HG03095 (cell line): ENCODE measurements at regions not wholly inside any gene's neighbourhood (a gene's known extent, or its start where the extent isn't known, plus 50 kb on each side); places are given as distances from the start of the nearest gene placed in this dataset.
"Not testable (repeated sequence)": the region's sequence is repeated elsewhere in the genome, so short reads cannot be mapped to it uniquely, and the experiment has no call there.

Experiments used
- ATAC-seq: cut with Tn5 transposase; IDR thresholded peaks from one replicate; pipeline ENCODE4 v1.9.1; 2021; ENCODE audit warnings: moderate library complexity; ENCODE audit not compliant: unreplicated experiment

DNA sequence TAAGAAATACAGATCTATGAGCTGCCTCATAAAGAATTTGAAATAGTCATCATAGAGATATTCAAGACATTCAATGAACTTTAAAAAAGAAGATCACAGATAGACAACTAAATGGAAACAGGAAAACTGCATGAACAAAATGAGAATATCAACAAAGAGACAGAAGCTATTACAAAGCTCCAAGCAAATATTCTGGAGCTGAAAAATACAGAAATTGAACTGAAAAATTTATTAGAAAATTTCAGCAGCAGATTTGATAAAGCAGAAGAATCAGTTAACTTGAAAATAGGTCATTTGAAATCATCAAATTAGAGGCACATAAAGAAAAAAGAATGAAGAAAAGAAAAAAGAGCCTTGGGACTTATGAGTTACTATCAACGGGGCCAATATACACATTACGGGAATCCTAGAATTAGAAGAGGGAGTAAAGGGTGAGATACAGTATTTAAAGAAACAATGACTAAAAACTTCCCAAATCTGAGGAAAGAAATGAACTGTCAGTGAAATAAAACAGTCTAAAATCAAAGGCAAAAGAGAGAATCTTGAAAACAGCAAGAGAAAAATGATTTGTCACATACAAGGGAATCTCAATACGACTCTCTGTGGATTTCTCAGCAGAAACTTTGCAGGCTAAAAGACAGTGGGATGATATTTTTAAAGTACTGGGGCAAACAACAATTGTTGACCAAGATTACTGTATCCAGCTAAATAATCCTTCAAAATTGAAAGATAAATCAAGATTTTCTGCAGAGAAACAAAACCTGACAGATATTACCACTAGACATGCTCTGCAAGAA lies 641.6 kb downstream of the ANKRD50 start:
- no peak for ATAC-seq

DNA sequence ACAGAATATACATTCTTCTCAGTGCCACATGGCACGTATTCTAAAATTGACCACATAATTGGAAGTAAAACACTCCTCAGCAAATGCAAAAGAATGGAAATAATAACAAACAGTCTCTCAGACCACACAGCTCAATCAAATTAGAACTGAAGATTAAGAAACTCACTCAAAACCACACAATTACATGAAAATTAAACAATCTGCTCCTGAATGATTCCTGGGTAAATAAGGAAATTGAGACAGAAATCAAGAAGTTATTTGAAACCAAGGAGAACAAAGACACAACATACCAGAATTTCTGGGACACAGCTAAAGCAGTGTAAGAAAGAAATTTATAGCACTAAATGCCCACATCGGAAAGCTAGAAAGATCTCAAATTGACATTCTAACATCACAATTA lies 637.3 kb downstream of the ANKRD50 start:
- ATAC-seq = not testable (repeated sequence)

DNA sequence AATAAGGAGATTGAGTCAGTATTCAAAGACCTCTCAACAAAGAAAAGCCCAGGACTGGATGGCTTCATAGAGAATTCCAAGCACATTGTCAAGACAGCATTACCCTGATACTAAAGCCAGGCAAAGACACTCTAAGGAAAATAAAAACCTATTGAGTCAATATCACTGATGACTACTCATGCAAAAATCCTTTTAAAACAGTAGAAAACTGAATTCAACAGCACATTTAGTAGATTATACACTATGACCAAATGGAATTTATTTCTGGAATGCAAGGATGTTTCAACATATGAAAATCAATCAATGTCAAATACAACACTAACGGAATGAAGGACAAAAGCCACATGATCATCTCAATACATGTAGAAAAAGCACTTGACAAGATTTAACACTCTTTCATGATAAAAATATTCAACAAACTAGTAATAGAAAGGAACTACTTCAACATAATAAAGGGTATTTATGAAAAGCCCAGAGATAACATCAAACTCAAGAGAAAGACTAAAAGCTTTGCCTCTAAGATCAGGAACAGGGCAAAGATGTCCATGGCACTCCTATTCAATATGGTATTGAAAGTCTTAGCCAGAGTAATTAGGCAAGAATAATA lies 633.3 kb downstream of the ANKRD50 start:
- no peak for ATAC-seq

DNA sequence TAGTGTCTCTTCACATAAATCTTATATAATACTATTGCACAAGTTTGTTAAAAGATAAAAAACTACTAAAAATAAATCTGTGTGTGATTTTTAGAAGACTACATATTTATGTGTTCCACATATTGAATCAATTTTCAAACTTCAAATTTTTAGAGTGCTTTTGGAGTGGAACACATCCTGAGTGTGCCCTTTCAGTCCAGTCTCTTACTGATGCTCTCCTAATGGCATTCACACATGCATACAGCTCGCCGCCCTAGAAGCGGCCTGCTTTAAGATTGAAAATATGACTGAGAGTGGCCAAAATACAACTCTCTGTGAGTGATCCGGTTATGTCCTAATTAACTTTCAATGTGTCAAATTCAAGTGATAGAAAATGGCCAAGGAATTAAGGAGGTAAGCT lies 628.8 kb downstream of the ANKRD50 start:
- ATAC-seq = no peak

DNA sequence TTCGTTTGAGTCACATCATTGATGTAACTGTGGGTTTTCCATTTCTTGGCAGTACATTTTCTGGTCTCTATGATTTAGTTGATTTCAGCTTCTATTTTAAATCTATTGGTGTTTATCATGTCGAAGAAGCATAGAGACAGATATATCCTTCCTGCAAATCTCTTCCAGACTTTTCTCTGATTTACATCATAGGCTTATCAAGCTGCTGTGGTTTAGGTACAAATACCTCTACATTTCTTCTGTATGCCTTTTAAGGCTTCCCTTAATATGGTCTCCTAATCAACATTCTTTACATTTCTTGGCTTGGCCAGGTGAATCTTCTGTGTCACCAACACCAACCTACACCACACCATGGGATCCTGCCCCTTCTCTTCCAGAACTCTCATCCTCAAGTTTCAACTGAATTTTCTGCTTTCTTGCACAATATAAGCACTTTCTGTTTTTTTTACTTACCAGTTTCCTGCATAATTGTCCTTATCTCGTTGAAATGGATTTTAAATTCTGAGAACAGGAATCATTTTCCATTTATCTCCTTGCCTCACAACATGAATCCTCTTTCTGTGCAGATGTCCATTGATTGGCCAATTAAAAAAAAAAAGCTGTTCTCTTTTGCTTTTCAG lies 626.9 kb downstream of the ANKRD50 start:
- ATAC-seq = no peak

DNA sequence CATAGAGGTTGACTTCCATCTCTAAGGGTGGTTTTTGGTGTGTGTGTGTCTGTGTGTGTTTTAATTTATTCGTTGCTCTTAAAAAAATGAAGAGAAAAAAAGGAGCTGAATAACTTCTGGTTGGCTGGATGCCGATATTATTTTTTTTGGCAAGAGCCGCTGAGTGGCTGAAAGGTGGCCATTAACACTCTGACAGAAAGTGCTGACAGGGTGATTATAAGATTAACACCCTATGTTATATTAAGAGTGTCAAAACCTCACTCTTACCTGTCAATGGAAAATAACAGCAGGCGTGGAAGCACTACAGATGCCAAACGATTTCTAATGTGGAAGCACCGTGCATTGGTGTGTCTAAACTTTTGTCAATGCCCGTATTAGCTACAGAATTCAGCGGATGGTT lies 622.5 kb downstream of the ANKRD50 start:
- ATAC-seq = no peak

DNA sequence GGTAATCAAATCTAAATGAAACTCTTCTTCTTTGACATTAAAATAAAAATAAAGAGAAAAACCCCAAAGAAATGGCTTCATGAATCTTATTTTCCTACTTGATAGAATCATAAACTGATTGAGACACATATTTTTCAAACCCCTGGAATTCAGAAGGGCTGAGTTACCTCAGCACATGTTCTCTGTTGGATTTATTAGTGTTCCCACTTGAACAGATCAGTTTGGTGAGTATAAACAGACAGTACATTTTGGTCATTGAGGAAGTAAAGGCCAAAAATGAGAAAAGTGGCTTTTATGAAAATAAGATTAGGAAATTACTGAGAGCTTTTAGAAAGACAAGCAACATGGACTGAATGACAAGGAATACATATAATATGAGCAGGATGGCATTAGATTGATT lies 620.4 kb downstream of the ANKRD50 start:
- ATAC-seq = no peak

DNA sequence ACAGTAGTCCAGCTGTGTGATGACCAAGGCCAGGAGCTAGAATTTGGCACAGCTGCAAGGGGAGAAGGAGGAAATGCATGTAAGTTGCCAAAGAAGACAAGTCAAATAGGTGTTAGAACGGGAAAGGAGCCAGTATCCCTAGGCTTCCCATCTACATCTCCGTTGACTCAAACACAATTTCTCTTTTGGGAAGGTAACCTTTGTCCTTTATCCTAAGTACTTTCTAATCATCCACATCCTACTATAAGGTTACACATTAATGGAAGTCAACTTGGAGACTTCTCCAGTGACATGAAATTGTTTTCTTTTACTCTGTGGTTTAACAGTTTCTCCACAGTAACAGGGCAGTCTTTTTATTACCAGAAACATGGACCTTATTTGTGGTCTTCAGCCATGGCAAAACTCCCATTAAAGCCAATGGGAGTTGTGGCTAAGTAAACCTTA lies 620.0 kb downstream of the ANKRD50 start:
- no peak for ATAC-seq

DNA sequence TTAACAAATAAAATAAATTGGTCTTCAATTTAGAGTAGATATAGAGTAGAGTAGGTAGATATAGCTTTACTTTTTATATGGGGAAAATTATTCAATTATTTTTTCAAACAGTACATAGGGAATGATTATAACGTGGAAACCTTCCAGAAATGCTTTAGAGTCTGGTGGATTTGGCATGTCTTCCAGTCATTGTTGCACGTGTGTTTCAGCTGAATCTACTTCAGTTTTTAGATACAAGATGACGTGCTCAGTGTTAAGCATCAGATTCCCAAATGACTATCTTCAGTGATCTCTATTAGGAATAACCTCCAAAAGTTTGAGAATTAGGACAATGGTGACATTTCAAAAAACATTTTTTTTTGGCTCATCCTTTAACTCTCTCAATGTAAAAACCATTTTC lies 616.9 kb downstream of the ANKRD50 start:
- no peak for ATAC-seq

DNA sequence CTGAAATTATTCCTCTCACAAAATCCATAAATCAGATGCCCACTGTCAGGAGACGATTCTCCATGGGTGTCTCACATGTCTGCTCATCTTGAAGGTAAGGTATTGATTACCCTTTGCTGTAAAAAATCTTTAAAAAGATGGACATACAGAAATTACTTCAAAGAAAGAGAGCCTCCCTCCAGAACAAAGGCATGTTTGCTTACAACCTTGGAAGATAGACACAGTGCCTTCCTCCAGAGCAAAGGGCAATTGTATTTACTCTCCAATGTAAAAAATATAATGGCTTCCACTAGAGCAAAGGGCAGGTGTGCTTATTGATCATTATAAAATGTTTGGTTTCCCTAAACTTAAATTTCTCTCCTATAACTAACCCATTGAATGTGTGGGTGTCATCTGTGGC lies 616.2 kb downstream of the ANKRD50 start:
- ATAC-seq = no peak

DNA sequence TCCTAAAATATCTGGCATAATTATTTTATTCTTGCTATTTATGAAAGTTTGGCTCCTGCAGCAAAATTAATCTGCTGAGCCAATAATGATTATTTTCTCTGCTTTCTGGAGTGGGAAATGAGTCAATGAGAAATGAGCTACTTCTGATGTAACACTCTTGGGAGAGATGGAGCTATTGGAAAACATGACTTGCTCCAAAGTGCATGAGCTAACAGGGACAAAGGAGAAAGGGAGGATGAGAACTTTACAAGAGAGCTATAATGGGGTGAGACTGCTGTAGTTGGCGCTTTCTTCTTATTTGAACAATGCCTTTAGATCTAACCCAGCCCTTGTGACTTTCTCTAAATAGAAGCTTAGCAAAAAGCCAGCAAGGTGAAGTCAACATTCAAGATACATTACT lies 615.1 kb downstream of the ANKRD50 start:
- no peak for ATAC-seq

DNA sequence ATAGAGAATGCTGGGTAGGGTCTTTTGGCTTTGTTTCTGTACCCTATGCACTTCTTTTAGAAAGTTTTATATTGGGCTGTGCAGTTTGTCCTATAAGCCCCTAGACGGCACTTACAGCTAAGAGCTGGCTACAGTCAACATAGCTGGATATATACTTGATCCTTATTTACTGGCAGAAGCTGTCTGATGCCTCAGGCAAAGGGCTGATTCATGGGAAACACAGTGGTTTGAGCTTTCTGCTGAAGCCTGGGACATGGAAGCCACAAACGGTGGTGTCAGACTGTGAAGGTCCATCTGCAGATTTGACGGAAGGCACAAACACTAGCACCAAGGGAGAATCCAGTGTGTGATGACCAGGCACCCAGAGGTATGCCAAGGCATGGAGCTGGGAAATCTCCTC lies 608.4 kb downstream of the ANKRD50 start:
- ATAC-seq = no peak

DNA sequence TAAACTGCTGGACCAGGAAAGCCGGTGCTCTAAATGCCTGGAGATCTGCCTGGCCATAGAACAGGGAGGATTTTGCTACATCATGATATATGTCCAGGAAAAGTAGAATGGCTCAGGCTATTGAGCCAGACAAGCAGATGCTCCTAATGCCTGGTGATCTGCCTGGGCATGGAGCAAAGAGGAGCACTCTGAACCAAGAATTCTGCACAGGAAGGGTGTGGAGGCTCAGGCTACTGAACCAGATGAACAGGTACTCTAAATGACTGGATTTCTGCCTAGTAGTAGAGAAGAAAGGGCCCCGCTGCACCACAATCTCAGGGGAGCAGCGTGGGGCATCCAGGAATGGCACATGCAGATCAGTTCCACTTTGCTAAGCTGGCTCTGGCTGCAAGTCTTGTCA lies 607.9 kb downstream of the ANKRD50 start:
- no peak for ATAC-seq

DNA sequence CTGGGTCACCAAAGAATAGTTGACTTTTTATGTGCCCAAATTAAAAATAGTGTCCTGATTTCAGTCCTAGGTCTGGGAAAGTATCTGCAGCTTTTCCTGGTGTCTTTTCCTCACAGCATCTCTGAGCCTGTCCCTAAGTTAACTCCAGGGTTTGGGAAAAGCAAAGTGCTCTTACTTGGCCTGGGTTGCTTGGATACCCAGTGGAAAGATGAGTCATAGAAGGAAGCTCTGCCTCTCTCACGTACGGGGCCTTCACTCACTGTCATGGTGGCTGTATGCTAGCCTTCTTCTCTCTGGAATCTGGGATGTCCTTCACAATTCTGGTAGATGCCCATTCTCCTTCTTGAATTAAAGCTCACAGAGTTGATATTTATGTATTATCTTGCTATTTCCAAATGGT lies 607.3 kb downstream of the ANKRD50 start:
- no peak for ATAC-seq

DNA sequence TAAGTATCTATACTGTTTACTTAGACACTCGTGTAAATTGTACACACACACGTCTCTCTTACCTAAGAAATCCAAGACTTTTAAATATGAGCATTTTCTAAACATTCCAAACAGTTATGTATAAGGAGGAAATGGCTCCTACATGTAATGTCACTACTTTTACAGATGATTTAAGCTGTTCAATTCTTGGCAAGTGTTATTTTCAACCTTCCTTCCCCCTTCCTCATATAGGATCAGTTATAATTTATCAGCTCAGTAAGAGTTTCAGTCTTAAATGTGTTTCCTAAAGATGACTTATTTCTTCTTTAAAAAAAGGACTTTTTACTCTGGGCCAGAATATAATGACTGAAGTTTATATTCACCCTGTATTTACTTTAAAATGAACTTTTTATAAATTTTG lies 601.1 kb downstream of the ANKRD50 start:
- no peak for ATAC-seq

DNA sequence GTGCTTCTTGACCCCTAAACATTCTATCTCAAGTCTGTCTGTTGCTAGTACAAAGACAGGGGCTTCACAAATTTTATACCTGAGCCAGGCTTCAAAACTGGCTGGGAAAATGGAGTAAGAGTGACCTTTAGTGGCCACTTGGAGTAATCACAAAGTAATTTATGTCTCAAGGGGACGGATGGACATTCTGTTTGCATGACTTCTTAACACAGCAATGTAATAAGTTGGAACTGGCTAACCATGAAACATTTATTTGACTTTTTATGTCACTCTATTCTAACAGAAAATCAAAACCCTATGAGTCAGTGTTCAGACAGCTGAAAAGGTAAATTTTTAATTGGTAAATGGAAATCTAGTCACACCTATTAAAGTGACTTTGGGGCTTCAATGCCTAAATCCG lies 600.6 kb downstream of the ANKRD50 start:
- ATAC-seq = no peak

DNA sequence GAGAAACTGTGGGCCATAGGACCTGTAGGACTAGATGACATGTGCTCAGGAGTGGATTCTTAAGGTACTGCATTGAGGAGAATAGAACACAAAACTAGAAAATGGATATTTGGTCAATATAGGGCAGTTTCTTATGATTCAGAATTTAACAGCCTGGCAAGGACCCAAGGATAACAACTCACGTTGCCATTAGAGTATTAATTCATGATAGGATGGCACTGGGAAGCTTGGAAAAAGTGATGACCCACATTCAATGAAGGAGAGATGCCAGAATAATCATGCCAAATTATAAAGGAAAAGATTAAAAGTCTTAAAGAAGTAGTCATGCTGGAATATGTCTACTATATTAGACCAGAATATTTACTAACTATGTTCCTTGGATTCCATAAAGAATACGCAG lies 594.5 kb downstream of the ANKRD50 start:
- ATAC-seq = no peak

DNA sequence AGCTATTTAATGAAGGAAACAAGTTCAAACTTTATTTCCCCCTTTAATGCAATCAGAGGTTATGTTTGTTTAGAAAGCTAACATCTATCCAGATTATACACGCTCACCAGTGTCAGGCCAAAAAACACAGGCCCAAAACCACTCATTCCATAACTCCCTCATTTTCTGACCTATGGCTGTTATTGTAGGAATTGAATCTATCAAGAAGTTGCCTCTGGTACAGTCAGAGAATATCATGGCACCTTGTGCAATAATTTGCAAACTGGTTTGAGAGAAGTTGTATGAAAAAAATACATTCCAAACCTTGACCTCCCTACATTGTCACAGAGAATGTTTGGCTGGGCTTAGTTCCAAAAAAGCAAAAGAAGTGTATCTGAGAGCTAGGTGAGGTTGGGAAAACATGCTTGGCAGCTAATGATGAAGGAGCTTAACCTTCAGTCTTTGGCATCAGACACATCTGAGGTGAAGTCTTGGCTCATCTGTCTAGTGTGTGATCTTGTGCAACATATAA lies 591.0 kb downstream of the ANKRD50 start:
- ATAC-seq = no peak

DNA sequence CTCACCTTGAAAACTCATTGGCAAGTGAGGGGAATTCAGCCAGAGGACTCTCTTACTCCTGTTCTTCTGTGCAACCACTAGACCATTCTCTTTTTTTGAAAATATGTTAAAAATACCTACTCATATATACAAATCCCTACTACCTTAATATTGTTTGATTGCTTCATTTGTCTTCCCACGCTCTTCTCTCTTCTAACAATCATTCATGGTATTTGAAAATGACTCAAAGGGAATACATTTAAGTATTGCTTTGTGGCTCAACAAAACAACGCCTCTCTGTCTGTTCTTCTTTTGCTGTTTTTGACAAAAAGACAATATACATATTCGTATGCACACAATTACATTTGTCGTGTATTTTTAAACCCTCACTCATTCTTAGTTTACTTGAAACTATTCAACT lies 589.4 kb downstream of the ANKRD50 start:
- ATAC-seq = no peak

DNA sequence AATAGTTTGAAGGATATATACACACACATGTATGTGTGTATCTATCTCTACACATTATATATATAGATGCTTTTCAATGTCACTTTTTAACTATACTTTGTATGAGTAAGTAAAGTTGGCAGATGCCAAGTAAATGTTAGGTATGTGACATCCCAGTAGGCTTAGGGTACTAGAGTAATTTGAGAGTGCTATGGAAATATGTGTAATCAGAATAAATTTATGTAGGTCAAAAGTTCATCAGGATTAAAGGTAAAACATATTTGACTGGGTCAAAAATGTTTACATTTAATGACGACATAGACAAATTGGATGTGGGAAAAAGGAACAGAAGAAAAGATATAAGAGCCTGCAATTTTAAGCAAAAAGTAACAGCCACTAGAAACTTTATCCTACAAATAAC lies 588.8 kb downstream of the ANKRD50 start:
- ATAC-seq = no peak

DNA sequence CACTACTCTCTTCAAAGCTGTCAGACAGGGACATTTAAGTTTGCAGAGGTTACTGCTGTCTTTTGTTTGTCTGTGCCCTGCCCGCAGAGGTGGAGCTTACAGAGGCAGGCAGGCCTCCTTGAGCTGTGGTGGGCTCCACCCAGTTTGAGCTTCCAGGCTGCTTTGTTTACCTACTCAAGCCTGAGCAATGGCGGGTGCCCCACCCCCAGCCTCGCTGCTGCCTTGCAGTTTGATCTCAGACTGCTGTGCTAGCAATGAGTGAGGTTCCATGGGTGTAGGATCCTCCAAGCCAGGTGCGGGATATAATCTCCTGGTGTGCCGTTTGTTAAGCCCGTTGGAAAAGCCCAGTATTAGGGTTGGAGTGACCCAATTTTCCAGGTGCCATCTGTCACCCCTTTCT lies 581.2 kb downstream of the ANKRD50 start:
- ATAC-seq = not testable (repeated sequence)

DNA sequence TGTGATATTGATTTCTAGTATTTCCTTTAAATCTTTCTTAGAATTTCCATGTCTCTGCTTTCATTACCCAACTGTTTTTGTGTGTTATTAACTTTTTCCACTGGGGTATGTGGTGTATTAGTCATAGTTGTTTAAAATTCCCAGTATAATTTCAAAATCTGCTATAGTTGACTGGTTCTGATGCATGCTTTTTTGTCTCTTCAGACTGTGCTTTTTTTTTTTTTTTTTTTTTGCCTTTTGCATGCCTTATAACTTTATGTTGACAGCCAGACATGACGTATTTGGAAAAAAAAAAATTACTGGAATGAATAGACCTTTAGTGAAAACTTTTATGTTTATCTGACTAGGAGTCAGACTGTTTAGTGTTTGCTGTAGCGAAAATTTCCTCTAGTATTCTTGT lies 580.4 kb downstream of the ANKRD50 start:
- ATAC-seq = no peak
